HEK293 (cell line): ENCODE measurements at regions not wholly inside any gene's neighbourhood (a gene's known extent, or its start where the extent isn't known, plus 50 kb on each side); places are given as distances from the start of the nearest gene placed in this dataset.

Source experiments
- YY2 ChIP-seq: fragments of 450-650 bp; formaldehyde crosslinking; IDR thresholded peaks from 2 replicates; pipeline ENCODE4 v1.5.1; 2016; ENCODE audit warnings: missing biosample characterization, missing genetic modification characterization
- ZNF768 ChIP-seq: fragments of 450-650 bp; formaldehyde crosslinking; IDR thresholded peaks from 2 replicates; pipeline ENCODE4 v1.5.1; 2018; ENCODE audit warnings: missing biosample characterization, mild to moderate bottlenecking, missing genetic modification characterization
- ZNF791 ChIP-seq: fragments of 450-650 bp; formaldehyde crosslinking; IDR thresholded peaks from 2 replicates; pipeline ENCODE4 v1.5.1; 2016; ENCODE audit warnings: missing biosample characterization, missing genetic modification characterization
- ZNF837 ChIP-seq: fragments of 450-650 bp; formaldehyde crosslinking; IDR thresholded peaks from 2 replicates; pipeline ENCODE4 v1.5.1; 2016; ENCODE audit warnings: missing biosample characterization, missing genetic modification characterization
- TF ChIP-seq, protein P1 (sequence below): fragments of 450-650 bp; formaldehyde crosslinking; conservative IDR thresholded peaks from 2 replicates; pipeline ENCODE4 v1.5.1; 2016; ENCODE audit warnings: low read depth, missing biosample characterization, missing genetic modification characterization

DNA sequence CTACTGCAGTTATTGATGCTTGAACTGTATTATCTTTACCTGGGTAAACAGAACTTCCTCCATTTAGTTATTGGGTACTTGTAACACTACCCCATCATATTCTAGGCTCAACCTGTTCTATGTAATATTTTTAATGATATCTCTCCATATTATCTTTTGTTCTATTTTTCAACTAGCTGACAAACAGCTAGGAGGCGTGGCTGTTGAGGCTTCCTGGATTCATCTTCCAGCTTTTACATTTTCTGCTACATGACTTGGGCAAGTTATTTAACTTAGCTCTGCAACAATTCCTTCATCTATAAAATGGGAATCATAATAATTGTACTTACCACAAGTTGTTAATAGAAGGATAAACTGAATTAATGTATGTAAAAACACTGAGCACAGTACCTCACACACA is 349.3 kb downstream of the PTTG2 start:
- TF ChIP-seq ZNF768 (tag by site-specific recombination) (no peak), ZNF837 (tag by site-specific recombination) (no peak), ZNF791 (tag by site-specific recombination) (no peak), YY2 (tag by site-specific recombination) (no peak)
- TF ChIP-seq, protein P1, sequence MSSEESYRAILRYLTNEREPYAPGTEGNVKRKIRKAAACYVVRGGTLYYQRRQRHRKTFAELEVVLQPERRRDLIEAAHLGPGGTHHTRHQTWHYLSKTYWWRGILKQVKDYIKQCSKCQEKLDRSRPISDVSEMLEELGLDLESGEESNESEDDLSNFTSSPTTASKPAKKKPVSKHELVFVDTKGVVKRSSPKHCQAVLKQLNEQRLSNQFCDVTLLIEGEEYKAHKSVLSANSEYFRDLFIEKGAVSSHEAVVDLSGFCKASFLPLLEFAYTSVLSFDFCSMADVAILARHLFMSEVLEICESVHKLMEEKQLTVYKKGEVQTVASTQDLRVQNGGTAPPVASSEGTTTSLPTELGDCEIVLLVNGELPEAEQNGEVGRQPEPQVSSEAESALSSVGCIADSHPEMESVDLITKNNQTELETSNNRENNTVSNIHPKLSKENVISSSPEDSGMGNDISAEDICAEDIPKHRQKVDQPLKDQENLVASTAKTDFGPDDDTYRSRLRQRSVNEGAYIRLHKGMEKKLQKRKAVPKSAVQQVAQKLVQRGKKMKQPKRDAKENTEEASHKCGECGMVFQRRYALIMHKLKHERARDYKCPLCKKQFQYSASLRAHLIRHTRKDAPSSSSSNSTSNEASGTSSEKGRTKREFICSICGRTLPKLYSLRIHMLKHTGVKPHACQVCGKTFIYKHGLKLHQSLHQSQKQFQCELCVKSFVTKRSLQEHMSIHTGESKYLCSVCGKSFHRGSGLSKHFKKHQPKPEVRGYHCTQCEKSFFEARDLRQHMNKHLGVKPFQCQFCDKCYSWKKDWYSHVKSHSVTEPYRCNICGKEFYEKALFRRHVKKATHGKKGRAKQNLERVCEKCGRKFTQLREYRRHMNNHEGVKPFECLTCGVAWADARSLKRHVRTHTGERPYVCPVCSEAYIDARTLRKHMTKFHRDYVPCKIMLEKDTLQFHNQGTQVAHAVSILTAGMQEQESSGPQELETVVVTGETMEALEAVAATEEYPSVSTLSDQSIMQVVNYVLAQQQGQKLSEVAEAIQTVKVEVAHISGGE (tag by site-specific recombination): no peak
